GM12873 (cell line): ENCODE measurements at regions not wholly inside any gene's neighbourhood (a gene's known extent, or its start where the extent isn't known, plus 50 kb on each side); places are given as distances from the start of the nearest gene placed in this dataset.

ENCODE experiments used
- CTCF ChIP-seq: IDR thresholded peaks from 2 replicates; pipeline ENCODE4 v1.5.1; 2012; ENCODE audit warnings: low read depth, mild to moderate bottlenecking, moderate library complexity, low read length, control low read depth; ENCODE audit not compliant: insufficient read depth; ENCODE audit errors: missing control alignments

GRCh38 chr11:109236188-109236587 is 185.8 kb upstream of the C11orf87 start:
- no peak for TF ChIP-seq CTCF

GRCh38 chr11:109236696-109237095 is 185.3 kb upstream of the C11orf87 start:
- no peak for TF ChIP-seq CTCF

- no peak for TF ChIP-seq CTCF
These were observed 184.4 kb upstream of the C11orf87 start for GRCh38 chr11:109237636-109238035.

GRCh38 chr11:109241988-109242536 is 179.9 kb upstream of the C11orf87 start:
- TF ChIP-seq CTCF, result no peak

GRCh38 chr11:109247071-109247470 is 174.9 kb upstream of the C11orf87 start:
- no peak for TF ChIP-seq CTCF

- TF ChIP-seq CTCF, result no peak
These were observed 172.4 kb upstream of the C11orf87 start for GRCh38 chr11:109249597-109249996.

GRCh38 chr11:109251230-109251629 is 170.8 kb upstream of the C11orf87 start:
- no peak for TF ChIP-seq CTCF
